ENCODE measurements at regions not wholly inside any gene's neighbourhood (a gene's known extent, or its start where the extent isn't known, plus 50 kb on each side); places are given as distances from the start of the nearest gene placed in this dataset.
A peak's percentile ranks its signal among the peaks of the same experiment; 100 is the strongest.
"Not testable (repeated sequence)": the region's sequence is repeated elsewhere in the genome, so short reads cannot be mapped to it uniquely, and the experiment has no call there.

GRCh38 chr17:27049104-27049784, 244.7 kb upstream of the WSB1 start:
- peak; percentile 87 for DNase-seq (ENCODE audit: low read depth)

GRCh38 chr17:27065588-27065987, 228.3 kb upstream of the WSB1 start:
- no peak for DNase-seq (ENCODE audit: low read depth)

- no peak for DNase-seq (ENCODE audit: low read depth)
Observed at GRCh38 chr17:27066315-27066714, 227.6 kb upstream of the WSB1 start.

GRCh38 chr17:27069842-27070508, 223.9 kb upstream of the WSB1 start:
- DNase-seq (ENCODE audit: low read depth) = no peak

GRCh38 chr17:27070836-27071235, 223.1 kb upstream of the WSB1 start:
- no peak for DNase-seq (ENCODE audit: low read depth)

GRCh38 chr17:27072885-27073284, 221.0 kb upstream of the WSB1 start:
- DNase-seq (ENCODE audit: low read depth) = no peak

- DNase-seq (ENCODE audit: low read depth) = no peak
Observed at GRCh38 chr17:27076814-27077213, 217.1 kb upstream of the WSB1 start.

- DNase-seq (ENCODE audit: low read depth) = no peak
Observed at GRCh38 chr17:27078296-27078695, 215.6 kb upstream of the WSB1 start.

GRCh38 chr17:27079660-27080059, 214.3 kb upstream of the WSB1 start:
- DNase-seq (ENCODE audit: low read depth) = no peak

- no peak for DNase-seq (ENCODE audit: low read depth)
Observed at GRCh38 chr17:27081002-27081638, 212.8 kb upstream of the WSB1 start.

GRCh38 chr17:27082023-27082774, 211.7 kb upstream of the WSB1 start:
- no peak for DNase-seq (ENCODE audit: low read depth)

GRCh38 chr17:27082775-27083154, 211.1 kb upstream of the WSB1 start:
- no peak for DNase-seq (ENCODE audit: low read depth)

- no peak for DNase-seq (ENCODE audit: low read depth)
Observed at GRCh38 chr17:27083408-27084185, 210.3 kb upstream of the WSB1 start.

- DNase-seq (ENCODE audit: low read depth) = no peak
Observed at GRCh38 chr17:27085517-27085916, 208.4 kb upstream of the WSB1 start.

GRCh38 chr17:27086526-27086925, 207.4 kb upstream of the WSB1 start:
- DNase-seq (ENCODE audit: low read depth) = no peak

GRCh38 chr17:27087935-27088766, 205.8 kb upstream of the WSB1 start:
- no peak for DNase-seq (ENCODE audit: low read depth)

- DNase-seq (ENCODE audit: low read depth) = no peak
Observed at GRCh38 chr17:27088767-27089078, 205.2 kb upstream of the WSB1 start.

- DNase-seq (ENCODE audit: low read depth) = peak; percentile 78
Observed at GRCh38 chr17:27089079-27089928, 204.6 kb upstream of the WSB1 start.

GRCh38 chr17:27089929-27090247, 204.0 kb upstream of the WSB1 start:
- DNase-seq (ENCODE audit: low read depth) = no peak

GRCh38 chr17:27090450-27091042, 203.4 kb upstream of the WSB1 start:
- not testable (repeated sequence) for DNase-seq (ENCODE audit: low read depth)
